ENCODE measurements at regions not wholly inside any gene's neighbourhood (a gene's known extent, or its start where the extent isn't known, plus 50 kb on each side); places are given as distances from the start of the nearest gene placed in this dataset.

- no peak for TF ChIP-seq EHMT2 (IDR thresholded peaks at IDR 0.05; ENCODE audit: low read depth)
- TF ChIP-seq NR3C1 (IDR thresholded peaks at IDR 0.05): no peak
- TF ChIP-seq RARB (CRISPR knock-in tag; IDR thresholded peaks at IDR 0.05): no peak
- TF ChIP-seq MAX (IDR thresholded peaks at IDR 0.05): no peak
- no peak for TF ChIP-seq MAFK (IDR thresholded peaks at IDR 0.05; ENCODE audit: partially characterized antibody)
- no peak for TF ChIP-seq NFE2L2 (conservative IDR thresholded peaks at IDR 0.05; ENCODE audit: low read length)
- TF ChIP-seq TP53 (CRISPR knock-in tag; IDR thresholded peaks at IDR 0.05): no peak
- no peak for TF ChIP-seq RAD21 (conservative IDR thresholded peaks at IDR 0.05 in 1 of 2, IDR thresholded peaks at IDR 0.05 in 1 of 2)
- TF ChIP-seq POLR2A (IDR thresholded peaks at IDR 0.05; ENCODE audit: low read length): no peak
- no peak for TF ChIP-seq E2F6 (IDR thresholded peaks at IDR 0.05; ENCODE audit: borderline replicate concordance, low read depth)
- TF ChIP-seq MAZ (IDR thresholded peaks at IDR 0.05; ENCODE audit: borderline replicate concordance, low read depth, low read length): no peak
- no peak for TF ChIP-seq BHLHE40 (IDR thresholded peaks at IDR 0.05; ENCODE audit: low read depth, low read length)
- no peak for TF ChIP-seq PHF8 (IDR thresholded peaks at IDR 0.05; ENCODE audit: borderline replicate concordance, low read depth)
- no peak for TF ChIP-seq KDM5A (IDR thresholded peaks at IDR 0.05)
- 64% methylated on average over 9 of the region's 9 CpGs for WGBS (ENCODE audit: missing lambda C conversion rate)
- Histone ChIP-seq H3K9me3 (no peaks in the 10 kb centered on the region), H3K4me1 (no peaks in the 10 kb centered on the region), H3K4me2 (no peak overlapping the region), H3K27ac (no peak overlapping the region), H3K4me3 (no peak overlapping the region)
- no peak for FAIRE-seq
- no peak for DNase-seq (ENCODE audit: low read depth in 1 of 2, low spot score in 1 of 2)
- ChIA-PET POLR2A (no interaction called here), CTCF (no interaction called here)
- ATAC-seq: no peak
These were observed 64.9 kb upstream of the NSMCE3 start for GRCh38 chr15:29334544-29334943.

- no peaks in the 10 kb centered on the region for H3K9me3 ChIP-seq
- ATAC-seq: no peak
- H3K4me2 ChIP-seq: no peak overlapping the region
- H3K4me1 ChIP-seq: no peaks in the 10 kb centered on the region
- 28% methylated on average over 4 of the region's 6 CpGs for WGBS (ENCODE audit: missing lambda C conversion rate)
- DNase-seq (ENCODE audit: low read depth in 1 of 2, low spot score in 1 of 2): no peak
- no peak for FAIRE-seq
- H3K4me3 ChIP-seq: no peak overlapping the region
- no peak for TF ChIP-seq TP53 (CRISPR knock-in tag; IDR thresholded peaks at IDR 0.05)
- TF ChIP-seq HDAC2 (IDR thresholded peaks at IDR 0.05): no peak
- TF ChIP-seq RARB (CRISPR knock-in tag; IDR thresholded peaks at IDR 0.05): no peak
- no peak for TF ChIP-seq HOXA7 (CRISPR knock-in tag; IDR thresholded peaks at IDR 0.05)
- TF ChIP-seq KDM1A (IDR thresholded peaks at IDR 0.05; ENCODE audit: low read depth): no peak
- no peak for TF ChIP-seq CTCF (IDR thresholded peaks at IDR 0.05)
- TF ChIP-seq JUN (IDR thresholded peaks at IDR 0.05): no peak
- no peak for TF ChIP-seq MAX (IDR thresholded peaks at IDR 0.05)
- CTCF ChIA-PET: interaction anchor here (0.9 kb wide), 1 partner anchor 12 kb away, joined by 3 read pairs; no protein-coding TSS in a partner anchor
- POLR2A ChIA-PET: no interaction called here
- H3K27ac ChIP-seq: no peak overlapping the region
These were observed 63.6 kb upstream of the NSMCE3 start for GRCh38 chr15:29333261-29333660.

GRCh38 chr15:29331669-29332068, 62.0 kb upstream of the NSMCE3 start:
- H3K9me3 ChIP-seq: peaks cover 7% of the 10 kb centered on the region; the same call in 1 of the 3 replicates
- WGBS (ENCODE audit: missing lambda C conversion rate): 43% methylated on average over 6 of the region's 6 CpGs
- ChIA-PET CTCF (interaction anchor here (1.0 to 1.7 kb wide), 2 partner anchors 11 to 15 kb away, joined by 3 to 4 read pairs; no protein-coding TSS in a partner anchor), POLR2A (no interaction called here)
- no peak overlapping the region for H3K4me2 ChIP-seq
- H3K27ac ChIP-seq: no peak overlapping the region
- DNase-seq (ENCODE audit: low read depth in 1 of 2, low spot score in 1 of 2): no peak
- ATAC-seq: no peak
- H3K4me1 ChIP-seq: no peaks in the 10 kb centered on the region
- FAIRE-seq: no peak
- no peak overlapping the region for H3K4me3 ChIP-seq
- TF ChIP-seq BCL3 (IDR thresholded peaks at IDR 0.05) (no peak), USF2 (IDR thresholded peaks at IDR 0.05) (no peak), RCOR1 (IDR thresholded peaks at IDR 0.05; ENCODE audit: low read depth, low read length) (no peak), SMC3 (IDR thresholded peaks at IDR 0.05) (no peak), EP300 (IDR thresholded peaks at IDR 0.05) (no peak), ZNF302 (CRISPR knock-in tag; IDR thresholded peaks at IDR 0.05) (no peak), CTCF (IDR thresholded peaks at IDR 0.05) (no peak), ZC3H11A (IDR thresholded peaks at IDR 0.05) (no peak), ESRRA (IDR thresholded peaks at IDR 0.05; ENCODE audit: borderline replicate concordance, low read length) (no peak), EHMT2 (IDR thresholded peaks at IDR 0.05; ENCODE audit: low read depth) (no peak), RARB (CRISPR knock-in tag; IDR thresholded peaks at IDR 0.05) (no peak), HES2 (IDR thresholded peaks at IDR 0.05) (no peak)
